DND-41 (cell line): ENCODE measurements at regions not wholly inside any gene's neighbourhood (a gene's known extent, or its start where the extent isn't known, plus 50 kb on each side); places are given as distances from the start of the nearest gene placed in this dataset.

ENCODE experiments used
- EZH2 ChIP-seq: IDR thresholded peaks from 3 replicates; pipeline ENCODE4 v1.6.1; 2012; ENCODE audit warnings: borderline replicate concordance, low read depth, mild to moderate bottlenecking, moderate library complexity, low read length, inconsistent platforms; ENCODE audit not compliant: severe bottlenecking
- TF ChIP-seq, protein P1 (sequence below): IDR thresholded peaks from 2 replicates; pipeline ENCODE4 v1.5.1; 2012; ENCODE audit warnings: borderline replicate concordance, low read length, moderate library complexity, mild to moderate bottlenecking; ENCODE audit not compliant: poor library complexity, severe bottlenecking; ENCODE audit errors: extremely low read depth

DNA sequence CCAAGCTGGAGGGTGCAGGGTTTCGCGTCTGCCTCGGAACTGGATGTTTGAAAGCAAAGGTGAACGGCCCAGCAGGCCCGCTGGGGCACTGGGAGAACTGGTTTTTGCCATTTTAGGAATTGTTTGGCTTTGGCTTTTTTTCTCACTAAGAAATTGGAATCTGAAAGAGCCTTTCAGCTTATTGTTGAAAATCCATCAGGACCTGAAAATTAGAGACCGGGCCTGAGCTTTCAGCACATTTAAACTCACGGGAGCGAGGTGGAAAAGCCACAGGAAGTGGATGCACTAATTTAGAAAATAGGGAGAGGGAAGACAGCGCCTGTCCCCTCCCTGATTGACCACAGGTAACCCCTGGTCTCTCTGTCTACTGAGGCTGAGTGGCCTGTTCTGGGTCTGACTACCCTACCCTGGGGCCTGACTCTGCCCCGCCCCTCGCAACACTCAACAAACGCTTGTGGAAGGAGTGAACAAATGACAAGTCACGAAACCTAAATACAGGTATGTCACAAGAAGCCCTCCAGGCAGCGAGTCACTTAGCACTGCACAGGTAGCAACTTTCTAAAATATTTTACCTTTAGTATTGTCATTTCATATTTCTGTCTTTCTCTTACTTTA, 100.3 kb upstream of the MBOAT2 start:
- TF ChIP-seq, protein P1, sequence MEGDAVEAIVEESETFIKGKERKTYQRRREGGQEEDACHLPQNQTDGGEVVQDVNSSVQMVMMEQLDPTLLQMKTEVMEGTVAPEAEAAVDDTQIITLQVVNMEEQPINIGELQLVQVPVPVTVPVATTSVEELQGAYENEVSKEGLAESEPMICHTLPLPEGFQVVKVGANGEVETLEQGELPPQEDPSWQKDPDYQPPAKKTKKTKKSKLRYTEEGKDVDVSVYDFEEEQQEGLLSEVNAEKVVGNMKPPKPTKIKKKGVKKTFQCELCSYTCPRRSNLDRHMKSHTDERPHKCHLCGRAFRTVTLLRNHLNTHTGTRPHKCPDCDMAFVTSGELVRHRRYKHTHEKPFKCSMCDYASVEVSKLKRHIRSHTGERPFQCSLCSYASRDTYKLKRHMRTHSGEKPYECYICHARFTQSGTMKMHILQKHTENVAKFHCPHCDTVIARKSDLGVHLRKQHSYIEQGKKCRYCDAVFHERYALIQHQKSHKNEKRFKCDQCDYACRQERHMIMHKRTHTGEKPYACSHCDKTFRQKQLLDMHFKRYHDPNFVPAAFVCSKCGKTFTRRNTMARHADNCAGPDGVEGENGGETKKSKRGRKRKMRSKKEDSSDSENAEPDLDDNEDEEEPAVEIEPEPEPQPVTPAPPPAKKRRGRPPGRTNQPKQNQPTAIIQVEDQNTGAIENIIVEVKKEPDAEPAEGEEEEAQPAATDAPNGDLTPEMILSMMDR: no peak
- no peak for TF ChIP-seq EZH2
